ENCODE measurements at regions not wholly inside any gene's neighbourhood (a gene's known extent, or its start where the extent isn't known, plus 50 kb on each side); places are given as distances from the start of the nearest gene placed in this dataset.
A peak's percentile ranks its signal among the peaks of the same experiment; 100 is the strongest.

DNA sequence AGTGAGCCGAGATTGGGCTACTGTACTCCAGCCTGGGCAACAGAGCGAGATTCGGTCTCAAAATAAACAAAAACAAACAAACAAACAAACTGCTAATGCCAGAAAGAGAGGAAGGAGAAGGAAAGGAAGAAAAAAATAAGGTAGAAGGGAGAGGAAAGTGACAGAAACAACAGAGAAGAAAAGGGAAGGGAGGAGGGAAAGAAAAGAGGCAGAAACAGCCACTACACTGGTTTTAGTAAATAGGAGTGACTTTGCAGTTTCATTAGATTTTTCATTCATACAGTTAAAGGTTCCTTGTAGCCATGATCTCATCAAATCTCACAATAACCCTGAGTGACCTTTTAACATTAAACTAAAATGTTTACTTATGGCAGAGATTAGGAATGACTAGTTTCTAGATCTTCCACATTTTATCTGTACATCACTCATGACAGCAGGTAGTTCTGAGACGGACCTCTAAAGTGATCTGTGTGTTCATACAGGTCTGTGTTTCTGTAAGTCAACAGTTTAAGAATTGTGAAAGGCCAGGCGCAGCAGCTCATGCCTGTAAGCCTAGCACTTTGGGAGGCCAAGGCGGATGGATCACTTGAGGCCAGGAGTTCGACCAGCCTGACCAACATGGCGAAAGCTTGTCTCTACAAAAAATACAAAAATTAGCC, 191.3 kb upstream of the KLF14 start:
- Histone ChIP-seq H3K4me1 (ENCODE audit: insufficient read depth, low read length) (peaks cover 63% of the 10 kb centered on the region), H3K9me3 (ENCODE audit: control insufficient read depth in 1 of 2, insufficient read depth in 1 of 2, low read length in 2 of 2) (no peaks in the 10 kb centered on the region), H3K36me3 (ENCODE audit: insufficient read depth, low read length) (peaks cover 47% of the 10 kb centered on the region), H3K27ac (ENCODE audit: low read depth in 1 of 2, low read length in 2 of 2) (peak overlapping the region in 1 of 2 donors; percentile 1), H3K4me3 (ENCODE audit: low read length) (no peak overlapping the region), H3K27me3 (ENCODE audit: control insufficient read depth in 1 of 2, insufficient read depth in 2 of 2, low read length in 2 of 2) (no peaks in the 10 kb centered on the region)
- intact Hi-C loops (cut with DNase I, micrococcal nuclease) = no loop called here
- no peak for TF ChIP-seq CTCF (IDR thresholded peaks at IDR 0.05)
- no peaks in the 10 kb centered on the region for H3K9me3 Mint-ChIP-seq
- peak overlapping the region; percentile 86 for H3K27ac Mint-ChIP-seq
- CTCF ChIA-PET = no interaction called here
- no peak overlapping the region for H3K4me3 Mint-ChIP-seq
- peaks cover 76% of the 10 kb centered on the region for H3K36me3 Mint-ChIP-seq (ENCODE audit: low read depth)
- peaks cover 82% of the 10 kb centered on the region for H3K4me1 Mint-ChIP-seq (ENCODE audit: low read depth)
- POLR2A ChIA-PET = interaction anchor here (0.6 to 1.7 kb wide), 4 partner anchors 16 to 183 kb away, joined by 3 to 7 read pairs (median 3); no protein-coding TSS in a partner anchor
- ATAC-seq (ENCODE audit: poor library complexity) (no peak), DNase-seq (no peak)
- no peaks in the 10 kb centered on the region for H3K27me3 Mint-ChIP-seq

DNA sequence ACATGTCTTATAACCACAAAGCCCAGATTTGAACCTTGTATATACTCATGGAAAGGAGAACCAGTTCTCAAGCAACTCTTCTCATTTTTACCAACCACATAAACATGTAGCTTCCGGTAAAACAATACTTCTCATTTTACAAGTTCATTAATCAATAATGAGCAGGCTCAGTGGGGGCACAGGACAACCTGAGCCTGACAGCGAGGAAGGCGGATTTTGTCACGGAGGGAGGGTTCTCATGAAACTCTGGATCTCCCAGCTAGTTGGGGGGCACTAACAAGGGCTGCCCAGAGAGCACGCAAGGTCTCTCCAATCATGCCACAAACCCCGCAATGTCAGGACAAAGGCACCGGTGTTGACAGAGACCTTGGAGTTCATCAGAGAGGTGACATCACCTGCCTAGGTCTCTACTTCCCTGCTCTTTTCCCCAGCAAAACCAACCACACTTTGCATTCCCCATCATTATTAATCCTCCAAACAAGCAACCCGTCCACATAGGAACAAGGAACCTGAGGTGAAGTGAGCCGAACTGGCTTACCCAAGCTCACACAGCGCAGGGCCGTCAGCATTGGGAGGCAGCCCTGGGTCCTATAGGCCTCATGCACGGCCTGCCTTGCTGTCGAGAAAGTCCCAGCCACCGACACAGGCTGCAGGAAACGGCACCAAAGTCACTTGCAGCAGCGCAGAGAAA, 192.1 kb upstream of the KLF14 start:
- Histone ChIP-seq H3K36me3 (ENCODE audit: insufficient read depth, low read length) (peaks cover 44% of the 10 kb centered on the region), H3K9me3 (ENCODE audit: control insufficient read depth in 1 of 2, insufficient read depth in 1 of 2, low read length in 2 of 2) (no peaks in the 10 kb centered on the region), H3K27me3 (ENCODE audit: control insufficient read depth in 1 of 2, insufficient read depth in 2 of 2, low read length in 2 of 2) (no peaks in the 10 kb centered on the region), H3K4me3 (ENCODE audit: low read length) (no peak overlapping the region), H3K4me1 (ENCODE audit: insufficient read depth, low read length) (peaks cover 70% of the 10 kb centered on the region), H3K27ac (ENCODE audit: low read depth in 1 of 2, low read length in 2 of 2) (peak overlapping the region in 1 of 2 donors; percentile 68)
- TF ChIP-seq CTCF (IDR thresholded peaks at IDR 0.05) = no peak
- ATAC-seq (ENCODE audit: poor library complexity) (peak; percentile 50), DNase-seq (peak in 6 of 14 experiments; percentile 26 to 79 (median 55))
- Mint-ChIP-seq H3K36me3 (ENCODE audit: low read depth) (peaks cover 74% of the 10 kb centered on the region), H3K9me3 (no peaks in the 10 kb centered on the region), H3K27ac (peak overlapping the region; percentile 86), H3K4me3 (peak overlapping the region; percentile 81), H3K4me1 (ENCODE audit: low read depth) (peaks cover 83% of the 10 kb centered on the region), H3K27me3 (no peaks in the 10 kb centered on the region)
- ChIA-PET CTCF (interaction anchor here (0.7 kb wide), 2 partner anchors 23 to 29 kb away, joined by 3 read pairs; no protein-coding TSS in a partner anchor), POLR2A (interaction anchor here (0.7 to 1.7 kb wide), 3 partner anchors 13 to 83 kb away, joined by 3 to 7 read pairs (median 3); no protein-coding TSS in a partner anchor)
- intact Hi-C loops (cut with DNase I, micrococcal nuclease) = no loop called here

DNA sequence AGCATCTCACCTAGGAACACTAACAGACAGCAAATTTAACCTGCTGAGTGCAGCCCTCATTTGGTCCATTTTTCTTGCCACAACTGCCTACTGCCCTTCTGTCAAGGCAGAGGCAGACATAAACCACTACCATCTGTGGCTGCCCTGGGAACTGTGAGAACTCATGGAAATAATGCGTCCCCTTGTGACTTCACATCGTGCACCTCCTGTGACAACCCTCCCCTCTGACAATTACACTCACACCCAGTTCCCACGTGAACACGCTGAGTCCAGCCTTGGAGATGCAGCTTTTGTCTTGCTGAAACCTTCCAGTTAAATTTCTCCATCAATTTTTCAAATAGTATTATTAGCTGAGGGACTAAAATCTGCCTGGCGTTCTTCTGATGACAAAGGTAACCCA, 193.1 kb upstream of the KLF14 start:
- peak in 1 of 14 experiments; percentile 48 for DNase-seq
- Histone ChIP-seq H3K9me3 (ENCODE audit: control insufficient read depth in 1 of 2, insufficient read depth in 1 of 2, low read length in 2 of 2) (no peaks in the 10 kb centered on the region), H3K27me3 (ENCODE audit: control insufficient read depth in 1 of 2, insufficient read depth in 2 of 2, low read length in 2 of 2) (no peaks in the 10 kb centered on the region), H3K27ac (ENCODE audit: low read depth in 1 of 2, low read length in 2 of 2) (no peak overlapping the region), H3K4me3 (ENCODE audit: low read length) (no peak overlapping the region), H3K4me1 (ENCODE audit: insufficient read depth, low read length) (peaks cover 66% of the 10 kb centered on the region), H3K36me3 (ENCODE audit: insufficient read depth, low read length) (peaks cover 37% of the 10 kb centered on the region)
- intact Hi-C loops (cut with DNase I, micrococcal nuclease) = no loop called here
- TF ChIP-seq CTCF (IDR thresholded peaks at IDR 0.05) = no peak
- H3K36me3 Mint-ChIP-seq (ENCODE audit: low read depth) = peaks cover 74% of the 10 kb centered on the region
- ATAC-seq (ENCODE audit: poor library complexity) = no peak
- CTCF ChIA-PET = interaction anchor here (0.7 kb wide), 1 partner anchor 30 kb away, joined by 3 read pairs; no protein-coding TSS in a partner anchor
- no peaks in the 10 kb centered on the region for H3K9me3 Mint-ChIP-seq
- peaks cover 92% of the 10 kb centered on the region for H3K4me1 Mint-ChIP-seq (ENCODE audit: low read depth)
- H3K4me3 Mint-ChIP-seq = peak overlapping the region; percentile 17
- no peaks in the 10 kb centered on the region for H3K27me3 Mint-ChIP-seq
- H3K27ac Mint-ChIP-seq = peak overlapping the region; percentile 86
- POLR2A ChIA-PET = interaction anchor here (1.0 to 1.7 kb wide), 2 partner anchors 10 to 18 kb away, joined by 3 to 7 read pairs; no protein-coding TSS in a partner anchor
